Right lobe of liver (tissue), 6 donors: ENCODE measurements at regions not wholly inside any gene's neighbourhood (a gene's known extent, or its start where the extent isn't known, plus 50 kb on each side); places are given as distances from the start of the nearest gene placed in this dataset.

Source experiments
- ATAC-seq, 4 donors: fragments of 200-7000 bp; cut with Tn5 transposase; one replicate each; pipeline ENCODE4 v1.9.1; 2020; ENCODE audit warnings: mild to moderate bottlenecking in 4 of 4, moderate library complexity in 4 of 4
- DNase-seq, 3 donors: peaks; one replicate each; pipeline ENCODE4 v3.0.0-alpha.2; 2020
- H3K27ac ChIP-seq, 3 donors: fragments of 200-600 bp; one replicate each; pipeline ENCODE4 v1.8.0; 2022
- H3K27me3 ChIP-seq, 2 donors: fragments of 200-600 bp; one replicate each; pipeline ENCODE4 v1.8.0; 2022
- H3K36me3 ChIP-seq, 4 donors: fragments of 200-600 bp; sonication (generic) in 1 of 4; one replicate each; pipeline versions ENCODE4 v1.5.1 to v1.8.0; 2017 to 2022; ENCODE audit warnings: control low read depth in 1 of 4
- H3K4me1 ChIP-seq, 4 donors: fragments of 200-600 bp; sonication (generic) in 1 of 4; one replicate each; pipeline versions ENCODE4 v1.5.1 to v1.8.0; 2017 to 2022; ENCODE audit warnings: control low read depth in 1 of 4
- H3K4me3 ChIP-seq, 3 donors: fragments of 200-600 bp; one replicate each; pipeline ENCODE4 v1.8.0; 2022
- H3K9me3 ChIP-seq, 4 donors: fragments of 200-600 bp; sonication (generic) in 1 of 4; one replicate each; pipeline versions ENCODE4 v1.5.1 to v1.8.0; 2017 to 2022; ENCODE audit warnings: control low read depth in 1 of 4
- CTCF ChIP-seq, 4 donors: fragments of 200-600 bp in 3 of 4; fragments of 450-650 bp in 1 of 4; IDR thresholded peaks; one replicate each; pipeline versions ENCODE4 v1.5.1 to v1.8.0; 2016 to 2022; ENCODE audit warnings: antibody characterized with exemption in 4 of 4, mild to moderate bottlenecking in 2 of 4
- POLR2A ChIP-seq: fragments of 450-650 bp; IDR thresholded peaks from one replicate; pipeline ENCODE4 v1.6.1; 2017; ENCODE audit warnings: antibody characterized with exemption, mild to moderate bottlenecking
- WGBS: methylation state at CpG from one replicate; pipeline ENCODE4 v1.1.6; 2018; ENCODE audit warnings: low coverage, low lambda C conversion rate; ENCODE audit not compliant: insufficient coverage; ENCODE audit errors: missing lambda C conversion rate; 5-methylcytosine and 5-hydroxymethylcytosine counted together
- intact Hi-C, 2 donors: fragments of 100-400 bp; cut with DNase I; formaldehyde crosslinking; loops; one replicate each; pipeline versions ENCODE4 v1.11.2 to v1.14.1; 2022
- donor health status: DM: no; HTN: yes; CAD: no.
- donor health status: DM: no; HTN: no; CAD: no.
- donor health status: DM: no; HTN: no; CAD: no.
- donor health status: DM: no; HTN: yes; CAD: no.
- donor health status: DM: no; HTN: yes; CAD: no.

DNA sequence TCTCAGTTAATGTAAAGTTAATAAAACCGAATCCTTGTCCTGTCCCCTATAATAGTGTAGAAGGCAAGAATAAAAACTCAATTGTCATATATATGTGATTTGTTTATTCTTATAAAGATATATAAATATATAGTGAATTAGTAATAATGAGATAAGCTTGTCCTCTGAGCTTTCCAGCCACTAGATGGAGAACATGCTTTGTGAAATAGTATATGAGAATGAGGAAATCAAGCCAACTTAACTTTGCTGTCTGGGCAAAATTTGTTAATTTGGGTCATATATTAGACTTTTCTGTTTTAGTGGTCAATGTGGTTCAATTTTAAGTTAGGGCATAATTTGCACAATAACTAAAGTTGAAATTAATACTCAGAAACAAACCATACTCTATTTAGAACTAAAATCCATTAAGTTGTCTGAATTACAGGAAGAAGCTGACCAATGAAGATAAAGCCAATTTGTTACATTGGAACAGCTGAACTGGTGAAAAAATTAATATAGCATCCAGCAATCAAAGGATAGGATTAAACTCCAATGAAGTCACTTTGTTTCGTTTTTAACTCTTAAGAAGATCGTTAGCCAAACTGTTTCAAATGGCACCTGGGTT, 595.0 kb downstream of the ARL4A start:
- no peaks in the 10 kb centered on the region for H3K9me3 ChIP-seq
- H3K27me3 ChIP-seq = no peaks in the 10 kb centered on the region
- no peak overlapping the region for H3K27ac ChIP-seq
- DNase-seq (no peak), ATAC-seq (no peak)
- H3K36me3 ChIP-seq = no peaks in the 10 kb centered on the region
- no peak overlapping the region for H3K4me3 ChIP-seq
- intact Hi-C loops = no loop called here
- TF ChIP-seq POLR2A (no peak), CTCF (IDR thresholded peaks at IDR 0.05) (peak in 2 of 4 donors; percentile 8 to 18)
- H3K4me1 ChIP-seq = no peaks in the 10 kb centered on the region
- WGBS = 45% methylated on average over 3 of the region's 3 CpGs

DNA sequence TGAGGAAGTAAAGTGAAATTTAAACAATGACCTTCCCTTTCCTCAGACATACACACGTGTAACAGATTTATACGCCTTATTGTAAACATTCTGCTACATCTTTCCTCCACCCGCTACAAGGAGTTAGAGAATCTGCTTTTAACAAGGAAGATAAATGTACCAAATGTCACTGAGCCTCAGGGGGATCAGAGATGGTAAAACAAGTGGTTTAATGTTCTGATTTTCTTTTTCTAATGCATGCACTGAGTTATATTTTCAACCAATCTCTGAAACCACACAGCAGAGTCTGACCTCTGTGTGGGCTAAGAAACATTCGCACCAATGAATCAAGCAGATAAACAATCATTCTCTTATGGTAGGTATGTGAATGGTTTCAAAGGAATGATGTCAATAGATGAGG, 599.5 kb downstream of the ARL4A start:
- DNase-seq = no peak
- no peak for ATAC-seq
- intact Hi-C loops = no loop called here
- WGBS = 47% methylated on average over 4 of the region's 4 CpGs
- H3K27ac ChIP-seq = no peak overlapping the region
- no peaks in the 10 kb centered on the region for H3K36me3 ChIP-seq
- H3K27me3 ChIP-seq = no peaks in the 10 kb centered on the region
- TF ChIP-seq CTCF (IDR thresholded peaks at IDR 0.05) (no peak), POLR2A (no peak)
- no peaks in the 10 kb centered on the region for H3K9me3 ChIP-seq
- no peaks in the 10 kb centered on the region for H3K4me1 ChIP-seq
- no peak overlapping the region for H3K4me3 ChIP-seq

DNA sequence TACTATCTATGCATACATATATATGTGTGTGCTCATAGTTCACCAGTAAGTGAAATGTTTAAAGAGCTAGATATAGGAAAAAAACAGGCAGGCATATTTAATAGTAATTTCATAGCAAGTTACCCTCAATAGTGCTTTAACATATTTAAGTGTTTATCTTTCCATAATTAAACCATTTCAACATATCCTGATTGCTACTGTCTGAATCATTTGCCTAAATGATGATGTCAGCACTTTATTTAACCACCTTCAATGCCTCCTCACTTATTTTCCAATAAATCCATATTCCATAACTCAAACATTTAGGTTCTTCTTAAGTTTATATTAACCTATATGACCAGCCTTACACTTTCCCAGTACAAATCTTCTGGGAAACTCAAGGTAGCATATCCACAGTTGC, 601.1 kb downstream of the ARL4A start:
- Histone ChIP-seq H3K27ac (no peak overlapping the region), H3K27me3 (no peaks in the 10 kb centered on the region), H3K4me1 (no peaks in the 10 kb centered on the region), H3K36me3 (no peaks in the 10 kb centered on the region), H3K4me3 (no peak overlapping the region), H3K9me3 (no peaks in the 10 kb centered on the region)
- TF ChIP-seq POLR2A = no peak
- DNase-seq = no peak
- ATAC-seq = no peak
- intact Hi-C loops = no loop called here

GRCh38 chr7:13290975-13291374, 603.5 kb downstream of the ARL4A start:
- no peaks in the 10 kb centered on the region for H3K27me3 ChIP-seq
- H3K9me3 ChIP-seq = no peaks in the 10 kb centered on the region
- intact Hi-C loops = no loop called here
- ATAC-seq (no peak), DNase-seq (no peak)
- no peak overlapping the region for H3K27ac ChIP-seq
- no peaks in the 10 kb centered on the region for H3K36me3 ChIP-seq
- H3K4me3 ChIP-seq = no peak overlapping the region
- TF ChIP-seq CTCF (IDR thresholded peaks at IDR 0.05) = no peak
- TF ChIP-seq POLR2A = no peak
- H3K4me1 ChIP-seq = no peaks in the 10 kb centered on the region

DNA sequence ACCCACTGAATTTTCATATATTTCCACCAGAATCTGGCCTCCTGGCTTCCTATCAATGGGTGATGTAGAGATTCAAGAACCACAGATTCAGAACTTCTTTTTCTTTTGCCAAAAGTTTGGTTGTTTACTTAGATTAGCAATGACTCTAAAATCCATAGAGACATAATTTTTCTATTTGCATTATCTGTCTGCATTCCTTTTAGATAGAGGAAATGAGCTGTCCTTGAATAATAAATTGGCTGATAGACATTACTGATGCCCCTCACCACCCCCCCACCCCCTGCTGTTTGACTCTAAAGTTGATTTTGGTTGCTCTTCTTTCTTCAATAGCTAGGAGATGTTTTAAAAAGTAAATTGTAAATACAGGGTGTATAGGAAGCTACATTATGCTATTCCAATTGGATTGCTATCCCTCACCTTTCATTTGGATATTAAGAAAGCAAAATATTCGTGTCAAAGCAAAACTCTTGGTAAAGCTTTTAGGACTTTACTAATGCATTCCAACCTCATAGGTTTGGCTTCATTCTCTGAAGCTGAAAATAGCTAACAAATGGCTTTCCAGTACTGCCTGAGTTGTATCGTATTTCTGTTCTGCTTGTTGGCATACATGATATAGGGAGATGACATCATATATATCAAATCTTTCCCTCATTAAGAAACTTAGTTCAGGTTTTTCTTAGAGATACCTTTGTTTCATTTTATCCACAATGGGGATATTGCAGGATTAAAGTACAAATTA, 606.0 kb downstream of the ARL4A start:
- intact Hi-C loops = no loop called here
- Histone ChIP-seq H3K27ac (no peak overlapping the region), H3K36me3 (no peaks in the 10 kb centered on the region), H3K4me3 (no peak overlapping the region), H3K27me3 (no peaks in the 10 kb centered on the region), H3K4me1 (no peaks in the 10 kb centered on the region), H3K9me3 (no peaks in the 10 kb centered on the region)
- WGBS = 52% methylated on average over 2 of the region's 2 CpGs
- DNase-seq (no peak), ATAC-seq (no peak)
- TF ChIP-seq CTCF (IDR thresholded peaks at IDR 0.05) (no peak), POLR2A (no peak)
